AG08395 (cell line): ENCODE measurements at regions not wholly inside any gene's neighbourhood (a gene's known extent, or its start where the extent isn't known, plus 50 kb on each side); places are given as distances from the start of the nearest gene placed in this dataset.

Experiments used
- DNase-seq: peaks from one replicate; pipeline ENCODE4 v3.0.0; 2012; ENCODE audit warnings: mixed read lengths, low spot score

- DNase-seq = no peak
These were observed 76.4 kb upstream of the STT3B start for GRCh38 chr3:31456373-31456772.

GRCh38 chr3:31461426-31461825 lies 71.3 kb upstream of the STT3B start:
- DNase-seq = no peak

- no peak for DNase-seq
These were observed 70.6 kb upstream of the STT3B start for GRCh38 chr3:31462050-31462569.

DNA sequence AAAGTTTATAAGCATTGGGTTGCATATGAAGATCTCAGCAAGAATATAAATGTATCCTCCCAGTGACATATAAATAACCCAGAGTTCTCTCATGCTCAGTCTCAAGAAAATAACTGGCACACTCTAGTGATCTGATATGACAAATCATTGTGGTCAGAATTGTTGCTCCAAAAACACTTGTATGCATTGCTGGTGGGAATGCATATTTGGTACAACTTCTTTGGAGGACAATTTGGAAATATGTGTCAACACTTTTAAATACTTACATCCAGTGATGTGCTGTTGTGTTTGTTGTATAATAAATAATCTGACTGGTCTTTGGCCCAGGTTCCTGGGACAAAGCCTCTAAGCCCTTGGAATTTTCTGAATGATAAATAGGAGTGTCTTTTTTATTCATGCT lies 66.7 kb upstream of the STT3B start:
- DNase-seq = peak; percentile 31

GRCh38 chr3:31466866-31467265 lies 65.9 kb upstream of the STT3B start:
- no peak for DNase-seq

- DNase-seq = no peak
These were observed 64.3 kb upstream of the STT3B start for GRCh38 chr3:31468433-31468832.

- DNase-seq = no peak
These were observed 63.3 kb upstream of the STT3B start for GRCh38 chr3:31469385-31469784.

GRCh38 chr3:31472479-31473390 lies 60.0 kb upstream of the STT3B start:
- no peak for DNase-seq

- DNase-seq = no peak
These were observed 56.5 kb upstream of the STT3B start for GRCh38 chr3:31476209-31476608.

DNA sequence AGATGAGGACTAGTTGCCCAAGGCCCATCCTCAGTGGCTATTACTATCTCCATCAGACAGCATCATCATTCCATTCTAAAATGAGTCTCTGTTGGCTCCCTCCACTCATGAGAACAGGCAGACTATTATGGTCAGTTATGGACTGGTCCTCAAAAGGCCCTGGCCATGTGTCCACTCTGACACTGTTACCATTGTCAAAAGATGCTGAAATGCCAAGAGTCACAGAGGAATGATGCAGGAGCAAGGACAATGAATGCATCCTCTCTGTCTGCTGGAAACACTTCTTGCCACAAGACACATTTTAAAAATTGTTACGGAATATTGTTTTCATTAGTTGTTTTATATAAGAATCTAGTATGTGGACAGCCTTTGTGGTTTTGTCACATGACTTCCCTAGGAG lies 53.3 kb upstream of the STT3B start:
- no peak for DNase-seq

- DNase-seq = no peak
These were observed 51.0 kb upstream of the STT3B start for GRCh38 chr3:31481697-31482096.

DNA sequence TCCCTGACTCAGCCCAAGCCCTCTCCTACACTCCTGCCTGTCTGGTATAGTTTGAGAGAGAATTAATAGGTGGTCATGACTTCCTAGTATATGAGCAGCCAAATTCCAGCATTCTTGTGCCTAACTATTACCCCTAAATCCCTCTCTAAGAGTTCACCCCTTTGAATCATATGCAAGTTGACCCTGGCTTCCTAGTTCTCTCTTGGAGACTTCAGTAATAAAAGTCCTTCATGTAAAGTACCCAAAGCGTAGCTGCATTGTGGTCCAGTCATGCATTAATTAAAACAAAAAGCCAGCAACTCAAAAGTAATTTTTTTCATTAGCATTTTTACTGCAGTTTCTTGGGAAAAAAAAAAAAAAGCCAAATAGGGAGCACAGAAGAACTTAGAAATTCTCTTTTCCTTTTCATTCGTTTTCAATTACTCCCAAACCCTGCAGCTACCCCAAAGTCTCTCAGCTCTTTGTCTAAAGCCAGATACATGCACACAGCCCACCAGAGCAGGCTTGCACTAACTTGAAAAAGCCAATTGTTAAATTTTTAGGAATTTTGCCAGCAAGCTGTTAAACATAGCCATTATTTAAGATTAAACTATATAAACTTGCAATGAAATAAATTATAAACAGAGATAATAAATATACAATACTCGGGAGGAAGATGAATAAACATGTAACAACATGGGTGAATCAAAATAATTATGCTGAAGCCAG lies 50.1 kb upstream of the STT3B start:
- no peak for DNase-seq
